ENCODE measurements at regions not wholly inside any gene's neighbourhood (a gene's known extent, or its start where the extent isn't known, plus 50 kb on each side); places are given as distances from the start of the nearest gene placed in this dataset.

DNA sequence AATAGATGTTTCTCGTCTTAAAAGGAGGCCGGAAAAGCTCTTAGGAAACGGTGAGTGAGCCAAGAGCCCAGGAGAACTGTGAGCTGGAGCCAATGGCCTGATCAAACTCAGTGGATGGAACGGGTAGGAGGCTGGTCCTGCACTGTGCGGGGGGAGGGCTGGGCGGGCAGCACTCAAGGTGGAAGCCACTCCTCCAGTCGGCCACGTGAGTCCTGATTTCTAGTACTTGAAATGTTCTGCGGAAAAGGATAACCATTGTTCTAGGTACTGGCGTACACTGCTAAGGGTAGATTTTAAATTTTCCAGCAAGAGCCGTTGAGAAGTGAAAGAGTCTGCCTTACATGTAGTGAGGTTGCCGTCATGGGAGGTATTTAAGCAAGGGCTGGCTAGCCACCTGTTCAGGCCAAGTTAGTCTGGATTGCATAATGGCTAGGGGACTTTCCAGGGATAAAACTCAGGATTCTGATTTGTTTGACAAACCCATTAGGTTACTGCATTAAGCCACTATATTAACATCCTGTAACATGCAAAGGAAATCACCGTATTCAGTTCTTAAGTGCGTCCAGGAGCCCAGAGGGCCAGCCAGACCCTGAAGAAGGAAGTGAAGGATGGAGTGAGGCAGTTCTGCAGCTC lies 51.3 kb upstream of the ODC1 start:
- intact Hi-C loops (cut with DNase I) = no loop called here
- DNase-seq (ENCODE audit: low spot score) = no peak

DNA sequence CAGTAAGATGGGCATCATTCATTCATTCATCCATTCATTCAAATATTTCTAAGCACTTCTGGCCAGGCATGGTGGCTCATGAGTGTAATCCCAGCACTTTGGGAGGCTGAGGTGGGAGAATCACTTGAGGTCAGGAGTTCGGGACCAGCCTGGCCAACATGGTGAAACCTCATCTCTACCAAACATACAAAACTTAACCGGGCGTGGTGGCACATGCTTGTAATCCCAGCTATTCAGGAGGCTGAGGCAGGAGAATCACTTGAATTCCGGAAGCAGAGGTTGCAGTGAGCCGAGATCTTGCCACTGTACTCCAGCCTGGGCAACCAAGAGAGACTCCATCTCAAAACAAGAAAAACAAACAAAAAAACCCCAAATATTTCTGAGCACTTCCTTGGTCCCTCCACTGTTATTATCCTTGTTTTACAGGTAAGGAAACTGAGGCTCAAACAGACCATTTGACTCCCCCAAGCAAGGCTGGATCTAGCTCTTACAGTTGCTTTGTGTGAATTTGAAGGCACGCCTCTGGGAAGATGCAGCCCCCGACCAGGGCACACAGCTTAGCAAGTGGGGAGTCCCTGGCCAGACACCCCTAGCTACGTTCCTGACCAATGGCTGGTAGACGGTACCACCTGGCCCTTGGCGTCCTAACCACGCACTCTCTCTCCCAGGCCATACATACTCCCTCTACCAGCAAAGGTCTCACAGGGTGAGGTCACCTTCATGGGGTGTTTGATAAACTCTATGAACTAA lies 50.6 kb upstream of the ODC1 start:
- no peak for DNase-seq (ENCODE audit: low spot score)

More for the DNA sequence above, 50.6 kb upstream of the ODC1 start:
- intact Hi-C loops (cut with DNase I) = no loop called here

Data from posterior vena cava (tissue), 2 donors.